NK-92 (cell line): ENCODE measurements at regions not wholly inside any gene's neighbourhood (a gene's known extent, or its start where the extent isn't known, plus 50 kb on each side); places are given as distances from the start of the nearest gene placed in this dataset.

Experiments used
- DNase-seq: peaks from one replicate; lab custom pipeline; 2025; ENCODE audit not compliant: unreplicated experiment; lab: John Stamatoyannopoulos, UW

GRCh38 chr12:89257340-89257739 lies 95.0 kb downstream of the DUSP6 start:
- no peak for DNase-seq

GRCh38 chr12:89256060-89256459 lies 96.2 kb downstream of the DUSP6 start:
- DNase-seq = no peak

- DNase-seq = no peak
These were observed 98.8 kb downstream of the DUSP6 start for GRCh38 chr12:89253488-89253887.

- DNase-seq = no peak
These were observed 100.0 kb downstream of the DUSP6 start for GRCh38 chr12:89252284-89252683.

GRCh38 chr12:89251342-89252271 lies 100.7 kb downstream of the DUSP6 start:
- no peak for DNase-seq

GRCh38 chr12:89250636-89251035 lies 101.7 kb downstream of the DUSP6 start:
- DNase-seq = no peak

- no peak for DNase-seq
These were observed 102.1 kb downstream of the DUSP6 start for GRCh38 chr12:89250213-89250612.

- no peak for DNase-seq
These were observed 104.3 kb downstream of the DUSP6 start for GRCh38 chr12:89247967-89248366.

- no peak for DNase-seq
These were observed 104.8 kb downstream of the DUSP6 start for GRCh38 chr12:89247541-89247942.

GRCh38 chr12:89245090-89245489 lies 107.2 kb downstream of the DUSP6 start:
- no peak for DNase-seq

- no peak for DNase-seq
These were observed 107.8 kb downstream of the DUSP6 start for GRCh38 chr12:89244536-89244935.

GRCh38 chr12:89243771-89244170 lies 108.5 kb downstream of the DUSP6 start:
- no peak for DNase-seq

GRCh38 chr12:89239534-89239933 lies 112.8 kb downstream of the DUSP6 start:
- no peak for DNase-seq

GRCh38 chr12:89238593-89238992 lies 113.7 kb downstream of the DUSP6 start:
- DNase-seq = no peak

- no peak for DNase-seq
These were observed 114.5 kb downstream of the DUSP6 start for GRCh38 chr12:89237763-89238162.

- no peak for DNase-seq
These were observed 115.4 kb downstream of the DUSP6 start for GRCh38 chr12:89236748-89237383.

- no peak for DNase-seq
These were observed 116.1 kb downstream of the DUSP6 start for GRCh38 chr12:89236237-89236636.

- no peak for DNase-seq
These were observed 116.9 kb downstream of the DUSP6 start for GRCh38 chr12:89235189-89235993.

GRCh38 chr12:89234324-89235114 lies 117.8 kb downstream of the DUSP6 start:
- DNase-seq = no peak

GRCh38 chr12:89231686-89232085 lies 120.6 kb downstream of the DUSP6 start:
- no peak for DNase-seq
